GM12892 (cell line): ENCODE measurements at regions not wholly inside any gene's neighbourhood (a gene's known extent, or its start where the extent isn't known, plus 50 kb on each side); places are given as distances from the start of the nearest gene placed in this dataset.

Experiments
- POLR2A ChIP-seq: IDR thresholded peaks from 2 replicates; pipeline ENCODE4 v1.6.1; 2011; ENCODE audit warnings: low read depth, low read length, control low read depth
- POLR2AphosphoS5 ChIP-seq: IDR thresholded peaks from 2 replicates; pipeline ENCODE4 v1.6.1; 2011; ENCODE audit warnings: low read depth, low read length, control low read depth
- TAF1 ChIP-seq: IDR thresholded peaks from 2 replicates; pipeline ENCODE4 v1.6.1; 2011; ENCODE audit warnings: low read depth, mild to moderate bottlenecking, control low read depth, low read length, borderline replicate concordance

DNA sequence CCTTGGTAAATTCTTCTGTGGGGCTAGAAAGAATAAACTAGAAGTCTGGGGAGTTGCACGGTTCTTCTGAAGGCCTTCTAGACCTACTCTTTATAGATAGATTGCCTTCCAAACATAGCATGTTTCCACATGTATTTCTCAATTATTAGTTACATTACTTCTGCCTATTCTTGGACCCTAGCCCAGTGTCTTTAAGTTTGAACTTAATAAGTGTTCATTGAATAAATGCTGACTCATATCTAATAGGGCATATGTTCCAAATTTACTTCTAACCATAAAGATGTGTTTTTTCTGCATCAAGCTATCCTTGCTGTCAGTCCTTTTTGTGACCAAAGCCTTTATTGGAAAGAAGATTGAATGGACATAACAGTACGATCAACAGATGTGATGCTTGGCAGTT lies 503.6 kb upstream of the ZFP42 start:
- TF ChIP-seq POLR2A (no peak), TAF1 (no peak), POLR2AphosphoS5 (no peak)
